GM20000 (cell line): ENCODE measurements at regions not wholly inside any gene's neighbourhood (a gene's known extent, or its start where the extent isn't known, plus 50 kb on each side); places are given as distances from the start of the nearest gene placed in this dataset.

Source experiments
- DNase-seq: peaks from one replicate; pipeline ENCODE4 v3.0.0; 2012; ENCODE audit warnings: low spot score
- CTCF ChIP-seq: IDR thresholded peaks from 2 replicates; pipeline ENCODE4 v1.5.1; 2012; ENCODE audit warnings: mild to moderate bottlenecking, control low read depth; ENCODE audit errors: extremely low read depth, missing control alignments

- DNase-seq: no peak
- TF ChIP-seq CTCF: no peak
These were observed 1485.5 kb downstream of the TECRL start for GRCh38 chr4:62923783-62924182.

DNA sequence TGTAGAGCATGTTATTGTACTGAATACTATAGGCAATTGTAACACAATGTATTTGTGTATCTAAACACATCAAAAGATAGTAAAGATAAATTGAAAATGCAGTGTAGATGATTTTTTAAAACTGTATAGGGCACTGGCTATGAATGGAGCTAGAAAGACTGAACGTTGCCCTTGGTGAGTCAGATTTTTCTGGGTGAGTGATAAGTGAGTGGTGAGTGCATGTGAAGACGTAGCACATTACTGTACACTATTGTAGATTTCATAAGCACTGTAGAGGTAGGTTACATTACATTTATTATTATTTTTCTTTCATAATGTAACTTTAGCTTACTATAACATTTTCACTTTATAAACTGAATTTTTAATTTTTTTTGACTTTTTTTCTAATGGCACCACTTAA is 1491.6 kb downstream of the TECRL start:
- no peak for DNase-seq
- TF ChIP-seq CTCF: no peak

GRCh38 chr4:62914758-62915157 is 1494.5 kb downstream of the TECRL start:
- no peak for TF ChIP-seq CTCF
- DNase-seq: no peak

- no peak for TF ChIP-seq CTCF
- no peak for DNase-seq
These were observed 1496.2 kb downstream of the TECRL start for GRCh38 chr4:62913065-62913464.

DNA sequence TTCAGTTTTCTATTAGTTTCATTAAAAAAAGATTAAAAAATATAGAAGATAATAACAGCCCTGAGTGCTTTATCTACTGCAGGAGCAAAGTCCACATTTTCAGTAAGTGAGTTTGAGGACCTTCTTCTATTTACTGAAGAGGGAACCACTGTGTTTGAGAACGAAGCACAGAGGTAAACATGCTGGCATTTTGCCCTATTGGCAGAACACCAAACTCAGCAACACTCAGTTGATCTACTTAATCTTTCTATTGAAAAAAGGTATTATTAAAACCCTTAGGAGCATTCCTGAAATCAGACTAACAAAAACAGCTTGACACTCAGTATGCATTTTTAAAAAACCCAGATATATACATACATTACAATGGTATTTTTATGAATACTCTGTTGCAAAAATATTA is 1496.7 kb downstream of the TECRL start:
- no peak for DNase-seq
- TF ChIP-seq CTCF: no peak

- no peak for DNase-seq
- TF ChIP-seq CTCF: no peak
These were observed 1500.0 kb downstream of the TECRL start for GRCh38 chr4:62909238-62909637.

- no peak for TF ChIP-seq CTCF
- no peak for DNase-seq
These were observed 1508.1 kb downstream of the TECRL start for GRCh38 chr4:62901101-62901500.
